NCI-H69 (cell line): ENCODE measurements at regions not wholly inside any gene's neighbourhood (a gene's known extent, or its start where the extent isn't known, plus 50 kb on each side); places are given as distances from the start of the nearest gene placed in this dataset.
"Not testable (repeated sequence)": the region's sequence is repeated elsewhere in the genome, so short reads cannot be mapped to it uniquely, and the experiment has no call there.

Experiments
- DNase-seq: peaks from one replicate; lab custom pipeline; 2025; lab: John Stamatoyannopoulos, UW

DNA sequence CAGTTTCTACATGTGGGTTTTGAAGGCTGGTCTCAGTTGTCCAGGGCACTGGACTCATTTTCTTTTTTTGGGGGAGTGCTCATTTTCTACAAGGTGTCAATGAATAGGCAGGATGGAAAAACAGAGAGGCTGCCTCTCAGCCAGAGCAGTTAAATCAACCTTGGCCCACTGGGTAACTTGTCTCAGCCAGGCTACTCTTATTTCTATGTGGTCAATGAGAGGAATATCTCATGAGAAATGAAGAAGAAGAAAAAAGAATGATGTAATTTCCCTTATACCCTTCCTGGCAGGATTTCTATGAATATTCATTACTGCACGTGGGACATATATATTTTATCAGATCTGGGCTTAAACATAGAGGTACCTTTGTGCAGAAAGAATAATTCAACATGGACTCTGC, 155.2 kb upstream of the E2F7 start:
- no peak for DNase-seq

DNA sequence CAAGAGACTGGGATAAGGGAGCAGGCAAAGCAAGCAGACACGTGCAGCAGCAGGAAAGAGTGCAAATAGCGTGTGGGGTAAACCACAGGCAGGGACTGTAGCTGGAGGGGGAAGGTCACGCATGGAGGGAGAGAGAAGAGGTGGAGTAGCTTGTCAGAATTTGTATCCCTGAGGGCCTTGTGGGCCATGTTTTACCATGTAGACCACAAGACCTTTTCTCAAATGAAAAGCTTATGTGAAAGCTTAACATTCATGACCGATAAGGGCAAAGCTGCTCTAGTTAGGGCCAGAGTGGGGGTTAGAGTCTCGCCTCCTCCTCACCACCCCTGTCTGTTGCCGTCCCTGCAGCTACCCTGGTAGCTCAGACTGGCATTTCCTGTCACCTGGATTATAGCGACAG, 152.9 kb upstream of the E2F7 start:
- DNase-seq, result no peak

DNA sequence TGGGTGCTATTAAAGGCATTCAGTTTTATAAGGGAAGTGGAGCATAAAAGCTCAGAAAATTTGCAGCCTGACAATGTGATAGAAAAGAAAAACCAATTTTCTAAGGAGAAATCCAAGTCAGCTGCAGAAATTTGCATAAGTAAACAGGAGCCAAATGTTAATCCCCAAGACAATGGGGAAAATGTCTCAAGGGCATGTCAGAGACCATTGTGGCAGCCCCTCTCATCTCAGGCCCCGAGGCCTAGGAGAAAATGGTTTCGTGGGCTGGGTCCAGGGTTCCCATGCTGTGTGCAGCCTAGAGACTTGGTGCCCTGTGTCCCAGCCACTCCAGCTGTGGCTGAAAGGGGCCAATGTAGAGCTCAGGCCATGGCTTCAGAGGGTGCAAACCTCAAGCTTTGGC, 150.8 kb upstream of the E2F7 start:
- DNase-seq, result not testable (repeated sequence)

DNA sequence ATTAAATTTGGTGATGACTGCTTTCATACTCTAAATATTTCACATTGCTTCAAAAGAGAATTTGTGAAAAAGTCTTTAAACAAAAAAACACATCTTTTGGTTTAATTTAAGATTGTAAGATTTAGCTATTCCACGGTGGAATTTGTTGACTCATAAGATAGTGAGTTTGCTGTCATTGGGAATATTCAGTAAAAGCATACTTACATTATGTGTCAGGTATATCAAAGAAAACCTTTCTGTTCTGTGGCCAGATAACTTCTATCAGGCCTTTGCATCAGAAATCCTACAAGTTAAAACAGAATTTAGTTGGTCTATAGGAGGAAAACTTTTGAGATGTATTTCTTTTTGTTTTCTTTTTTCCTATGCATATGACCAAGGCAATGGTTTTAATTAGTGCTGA, 148.8 kb upstream of the E2F7 start:
- DNase-seq, result no peak

DNA sequence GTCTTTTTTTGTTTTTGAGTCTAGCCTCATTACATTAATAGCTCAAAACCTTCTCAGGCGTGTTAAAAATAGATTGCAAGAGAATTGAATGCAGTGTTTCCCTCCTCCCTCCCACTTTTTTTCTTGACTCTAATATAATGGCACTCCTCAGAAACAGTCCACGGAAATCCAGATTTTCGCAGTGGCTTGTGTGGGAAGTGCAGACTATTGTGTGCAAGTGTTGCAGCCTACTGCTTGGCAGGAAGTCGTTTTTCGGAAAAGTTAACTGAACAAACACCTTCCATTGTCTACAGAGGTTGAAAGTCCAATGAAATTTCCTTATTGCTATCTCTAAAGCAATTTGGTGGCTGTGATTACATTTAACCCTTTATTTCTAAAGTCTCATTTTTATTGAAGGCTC, 147.9 kb upstream of the E2F7 start:
- peak; percentile 3 for DNase-seq

DNA sequence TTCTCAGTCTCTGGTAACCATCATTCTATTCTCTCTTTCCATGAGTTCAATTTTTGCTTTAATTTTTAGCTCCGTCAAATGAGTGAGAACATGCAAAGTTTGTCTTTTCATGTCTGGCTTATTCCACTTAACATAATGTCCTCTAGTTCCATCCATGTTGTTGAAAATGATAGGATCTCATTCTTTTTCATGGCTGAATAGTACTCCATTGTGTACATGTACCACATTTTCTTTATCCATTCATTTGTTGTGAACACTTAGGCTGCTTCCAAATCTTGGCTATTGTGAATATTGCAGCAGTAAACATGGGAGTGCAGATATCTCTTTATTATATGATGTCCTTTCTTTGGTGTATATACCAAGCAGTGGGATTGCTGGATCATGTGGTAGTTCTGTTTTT, 145.4 kb upstream of the E2F7 start:
- no peak for DNase-seq

DNA sequence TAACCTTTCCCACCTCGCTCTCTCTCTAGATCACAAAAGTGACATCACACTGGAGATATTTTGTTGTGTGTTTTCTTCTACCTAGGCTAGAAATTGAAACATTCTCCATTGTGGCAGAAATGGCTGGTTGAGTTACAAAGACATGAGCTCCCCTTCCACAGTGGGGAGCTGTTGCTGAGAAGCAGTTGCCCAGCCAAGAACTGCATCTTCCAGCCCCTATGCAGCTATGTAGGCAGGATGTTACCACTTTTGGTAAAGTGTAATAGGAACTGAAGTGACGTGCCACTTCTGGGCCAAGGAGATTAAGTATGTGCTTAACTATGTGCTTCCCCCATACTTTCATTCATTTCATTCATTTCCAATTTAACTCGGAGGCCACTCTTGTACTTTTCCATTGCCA, 138.7 kb upstream of the E2F7 start:
- peak; percentile 20 for DNase-seq

DNA sequence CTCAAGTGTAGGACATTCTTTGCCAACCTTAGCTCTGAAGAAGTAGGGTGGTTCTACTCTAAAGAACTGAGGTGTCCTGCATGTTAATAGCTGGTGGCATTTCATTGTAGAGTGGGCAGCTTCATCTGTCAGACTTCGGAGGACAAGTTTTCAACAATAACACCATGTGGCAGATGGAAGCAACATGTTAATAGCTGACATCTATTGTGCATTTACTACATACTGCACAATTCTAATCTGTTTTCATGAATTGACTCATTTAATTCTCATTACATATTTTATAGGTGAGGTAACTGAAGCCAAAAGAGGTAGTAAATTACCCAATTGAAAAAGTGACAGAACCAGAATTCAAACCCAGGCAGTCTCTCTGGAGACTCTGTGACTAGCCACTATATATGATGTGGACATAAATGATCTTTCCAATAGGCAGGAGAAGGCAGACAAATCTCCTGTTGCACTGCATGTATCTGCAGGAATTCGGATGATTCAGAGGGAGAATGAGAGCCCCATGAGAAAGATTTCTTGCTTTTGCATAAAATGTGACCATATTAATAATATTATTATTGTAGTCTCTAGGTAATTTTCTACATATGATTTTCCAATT, 137.2 kb upstream of the E2F7 start:
- no peak for DNase-seq

DNA sequence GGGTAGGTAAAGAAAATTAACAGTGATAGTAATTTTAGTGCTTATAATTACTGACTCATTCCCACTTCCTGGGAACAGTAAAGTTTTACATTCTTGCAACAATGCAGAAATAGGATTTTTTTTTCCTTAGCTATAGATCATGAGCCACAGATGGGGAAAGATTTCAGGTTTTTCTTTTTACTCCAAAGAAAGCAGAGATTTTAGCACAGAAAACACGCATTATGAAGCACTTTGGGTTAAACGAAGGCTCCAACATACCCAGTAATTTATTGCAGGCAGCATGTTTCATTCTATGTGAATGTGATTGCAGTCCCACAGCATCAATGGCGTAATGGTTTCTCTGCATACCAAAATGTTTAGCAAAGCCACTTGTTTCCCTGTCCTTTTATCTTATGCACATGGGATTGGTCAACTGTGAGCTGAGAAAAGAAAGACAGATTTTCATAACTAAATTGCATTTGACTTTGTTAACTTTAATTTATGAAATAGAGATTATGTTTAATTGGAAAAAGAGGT, 124.6 kb upstream of the E2F7 start:
- no peak for DNase-seq

DNA sequence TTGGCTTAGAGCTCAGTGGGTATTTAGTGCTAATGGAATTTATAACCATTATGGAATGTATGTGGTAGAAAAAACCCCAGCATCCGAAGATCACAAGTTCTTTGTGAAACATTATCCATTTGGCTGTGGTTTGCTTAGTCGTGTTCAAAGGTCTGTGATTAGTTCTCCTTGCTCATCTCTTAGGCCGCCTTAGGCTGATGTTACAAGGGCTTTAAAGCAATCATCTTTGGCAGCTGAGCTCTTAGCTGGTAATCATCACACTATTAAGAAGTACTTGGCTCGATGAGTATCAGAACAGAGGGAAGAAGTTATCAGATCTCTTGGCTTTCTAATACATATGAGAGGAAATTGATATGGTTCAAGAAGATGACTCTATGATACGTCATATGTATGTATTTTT, 124.1 kb upstream of the E2F7 start:
- DNase-seq, result no peak

DNA sequence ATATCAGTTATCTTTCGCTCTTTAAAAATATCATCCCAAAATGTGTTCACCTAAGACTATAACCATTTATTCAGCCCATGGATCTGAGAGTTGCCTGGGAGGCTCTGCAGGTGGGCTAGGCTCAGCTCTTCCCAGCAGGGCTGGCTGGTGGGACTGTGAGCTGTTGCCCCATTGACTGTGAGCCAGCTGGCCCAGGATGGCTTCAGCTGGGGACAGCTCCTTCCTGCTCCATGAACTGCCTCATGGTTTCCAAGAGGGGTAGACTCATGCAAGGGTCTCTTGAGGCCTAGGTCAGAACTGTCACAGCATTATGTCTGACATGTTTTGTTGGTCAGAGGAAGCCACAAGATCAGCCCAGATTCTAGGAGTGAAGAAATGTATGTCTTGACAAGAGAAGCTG, 114.1 kb upstream of the E2F7 start:
- no peak for DNase-seq

DNA sequence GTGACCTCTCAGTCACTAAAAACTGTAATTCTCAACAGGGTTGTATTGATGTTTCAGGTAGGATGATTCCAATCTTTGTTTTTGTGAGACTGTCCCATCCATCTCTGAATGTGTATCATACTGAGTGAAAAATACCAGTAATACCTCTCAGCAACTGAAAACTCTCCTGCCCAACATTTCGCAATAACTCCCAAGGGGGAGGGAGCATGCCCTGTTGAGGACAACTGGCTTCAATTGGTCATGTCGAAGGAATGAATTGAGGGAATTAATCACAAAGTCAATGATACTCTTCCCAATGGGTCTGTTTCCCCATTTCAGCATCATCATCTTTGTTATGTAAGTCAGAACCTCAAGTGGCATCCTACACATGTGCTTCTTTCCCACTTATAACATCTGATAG, 102.4 kb upstream of the E2F7 start:
- no peak for DNase-seq

DNA sequence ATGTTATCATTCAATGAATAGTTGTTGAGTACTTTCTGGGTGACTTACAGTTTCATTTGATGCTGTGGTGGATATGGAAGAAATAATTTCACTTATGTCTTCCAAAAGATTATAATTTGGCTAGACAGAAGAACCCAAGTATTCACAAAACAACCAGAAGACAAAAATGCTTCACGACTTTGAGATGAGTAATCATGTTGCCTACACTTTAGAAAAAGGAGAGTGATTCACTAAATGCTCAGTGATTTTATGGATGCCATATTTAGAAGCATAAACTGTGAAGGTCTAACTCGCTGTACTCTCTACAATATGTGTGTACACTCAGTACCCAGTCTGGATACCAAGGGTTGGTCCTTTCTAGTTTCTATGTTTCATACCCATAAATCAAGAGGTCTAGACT, 101.3 kb upstream of the E2F7 start:
- DNase-seq, result no peak

DNA sequence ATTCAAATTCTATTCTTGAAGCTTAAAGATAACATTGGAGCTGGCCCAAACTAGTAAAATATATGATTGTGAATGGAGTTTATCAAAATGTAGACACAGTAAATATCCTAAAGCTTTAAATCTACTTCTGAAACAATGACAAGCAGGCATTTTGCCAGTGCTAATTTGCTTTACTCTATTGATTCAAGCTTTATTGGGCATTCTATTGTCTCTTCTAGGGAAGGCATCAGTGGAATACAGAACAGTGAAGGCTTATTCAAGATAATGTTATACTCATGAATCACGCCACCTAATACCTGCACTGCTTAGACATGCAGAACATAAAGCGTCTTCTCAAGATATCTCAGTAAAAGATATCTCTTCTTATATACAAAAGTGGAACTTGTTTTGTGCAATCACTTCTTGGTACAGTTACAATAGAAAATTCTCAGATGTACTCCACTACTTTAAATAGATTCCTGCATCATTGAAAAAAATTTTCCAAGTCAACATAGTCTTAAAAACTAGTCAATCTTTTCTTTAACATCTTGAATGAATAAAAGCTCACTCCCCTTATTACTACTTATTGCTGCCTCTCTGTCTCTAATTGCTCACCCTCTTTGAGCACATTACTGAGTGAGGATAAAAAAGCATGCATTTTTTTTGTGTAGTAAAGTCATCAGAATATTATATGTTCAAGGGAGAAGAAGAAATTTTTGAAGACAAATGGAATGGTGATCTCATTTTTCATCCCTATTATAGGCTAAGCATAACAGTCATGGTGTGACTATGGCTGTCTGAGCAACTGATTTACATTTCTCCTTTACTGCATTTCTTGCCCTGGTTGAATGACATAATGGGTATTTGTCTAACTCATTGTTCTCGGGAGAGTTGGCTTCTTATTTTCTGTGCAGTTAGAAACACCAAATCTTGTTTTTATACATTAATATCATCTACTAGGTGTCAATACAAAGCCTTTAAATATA, 98.0 kb upstream of the E2F7 start:
- peak; percentile 8 for DNase-seq

DNA sequence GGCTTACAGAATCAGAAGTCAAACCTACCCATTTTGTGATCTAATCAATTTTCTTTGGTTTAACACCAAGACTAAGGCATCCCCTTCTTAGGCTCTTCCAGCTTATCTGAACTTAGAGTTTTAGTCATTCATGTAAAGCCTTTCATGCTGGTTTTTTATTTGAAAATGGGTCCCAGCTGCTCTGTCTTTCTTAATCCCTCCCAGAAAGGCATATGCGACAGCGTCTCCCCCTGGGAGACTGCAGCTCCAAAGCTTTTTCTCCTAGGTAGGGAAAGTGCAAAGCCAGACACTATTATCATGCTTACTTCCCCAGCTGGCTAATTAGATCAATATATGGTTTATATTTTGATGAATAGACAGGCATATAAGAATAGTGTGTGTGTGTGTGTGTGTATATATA, 96.6 kb upstream of the E2F7 start:
- DNase-seq, result peak; percentile 42

DNA sequence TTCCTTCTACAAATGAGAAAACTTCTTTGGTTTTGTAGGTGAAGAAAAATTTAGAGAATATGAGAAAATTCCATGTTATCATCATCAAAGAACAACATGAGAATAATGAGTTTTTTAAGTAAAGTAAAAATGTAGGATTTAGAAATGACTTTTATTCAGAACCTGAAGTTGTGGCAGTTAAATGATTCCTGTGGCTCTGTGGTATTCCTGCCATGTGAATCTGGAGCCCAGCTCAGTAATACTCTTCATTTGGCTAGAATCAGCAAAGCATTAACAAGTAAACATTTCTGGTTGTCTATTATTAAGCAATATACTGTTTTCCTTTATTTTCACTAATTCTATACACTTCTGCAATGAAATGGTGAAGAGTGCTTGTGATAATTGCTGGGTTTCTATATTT, 95.6 kb upstream of the E2F7 start:
- no peak for DNase-seq

DNA sequence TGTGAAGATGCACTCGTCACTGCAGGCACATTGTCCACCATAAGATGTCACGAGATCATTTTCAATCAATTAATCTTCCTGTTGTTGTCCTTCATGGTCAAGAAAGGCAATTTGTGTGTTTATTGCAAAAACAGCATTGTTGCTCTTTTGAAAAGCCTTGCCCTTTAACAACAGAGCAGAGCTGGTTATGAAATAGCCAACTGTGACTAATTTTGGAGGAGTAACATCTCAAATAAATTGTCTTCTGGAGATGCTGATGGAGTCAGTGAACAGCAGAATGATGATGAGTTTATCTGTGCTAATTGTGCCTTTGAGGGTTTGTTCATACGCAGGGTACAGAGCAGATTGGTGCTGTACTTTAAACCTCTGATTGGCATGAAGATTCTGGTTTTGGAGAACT, 88.3 kb upstream of the E2F7 start:
- DNase-seq, result no peak

DNA sequence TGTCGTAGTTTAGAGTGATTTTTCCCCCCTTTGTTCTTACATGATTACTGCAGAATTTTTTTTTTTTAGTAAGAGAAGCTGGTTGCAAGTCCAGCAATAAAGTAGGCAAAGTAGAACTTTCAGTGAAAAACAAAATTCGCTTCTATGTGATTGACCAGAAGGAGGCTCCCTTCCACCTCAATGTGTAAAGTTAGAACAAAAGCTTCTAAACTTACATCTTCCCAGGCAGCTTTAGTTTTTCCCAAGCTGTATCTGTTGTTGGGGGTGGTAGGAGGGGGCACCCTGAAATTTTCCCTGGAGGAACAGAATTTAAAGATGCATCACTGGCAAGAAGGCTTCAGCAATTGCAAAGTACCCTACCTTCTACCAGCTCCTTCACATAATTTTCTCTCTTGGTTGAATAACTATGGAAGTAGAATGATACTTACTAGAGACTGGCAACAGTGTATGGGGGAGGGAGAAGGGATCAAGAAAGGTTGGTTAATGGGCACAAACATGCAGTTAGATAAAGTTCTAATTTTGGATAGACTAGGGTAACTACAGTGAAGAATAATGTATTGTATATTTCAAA, 87.3 kb upstream of the E2F7 start:
- DNase-seq, result peak; percentile 23

DNA sequence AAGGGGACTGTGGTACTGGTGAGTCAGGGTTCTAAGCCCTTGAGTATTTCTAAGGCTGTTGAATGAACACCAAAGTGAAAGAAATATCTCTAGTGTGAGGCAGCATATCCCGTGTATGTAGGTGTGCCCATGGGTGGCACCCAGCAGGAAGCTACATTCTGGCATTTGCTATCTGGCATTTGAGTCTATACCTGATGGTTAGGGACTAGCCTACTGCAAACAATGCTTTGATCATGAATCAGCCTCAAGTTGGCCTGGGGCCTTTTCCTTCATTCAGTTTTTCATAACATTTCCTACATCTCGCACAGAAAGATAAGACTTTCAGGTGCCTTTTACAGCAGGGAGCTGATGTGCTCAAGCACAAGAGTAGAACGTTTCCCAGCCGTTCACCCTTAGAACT, 85.7 kb upstream of the E2F7 start:
- peak; percentile 7 for DNase-seq

DNA sequence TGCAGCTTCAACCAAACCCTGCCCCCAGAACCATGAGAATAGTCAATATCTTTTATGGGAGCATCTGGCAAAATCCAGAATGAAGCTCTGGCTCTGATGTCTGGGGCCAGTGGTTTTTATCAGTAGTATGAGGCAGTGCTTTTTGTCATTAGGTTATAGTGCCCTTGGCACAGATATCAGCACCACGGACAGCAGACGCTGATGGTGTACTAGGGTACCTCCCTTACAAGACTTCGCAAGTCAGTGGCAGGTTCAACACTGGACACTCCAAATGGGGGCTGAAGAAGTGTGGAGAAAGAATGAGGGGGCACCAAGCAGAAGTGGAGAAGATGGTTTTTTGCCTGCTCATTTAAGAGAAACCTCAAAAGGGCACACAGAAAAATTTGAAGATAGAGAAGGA, 68.2 kb upstream of the E2F7 start:
- DNase-seq, result no peak

DNA sequence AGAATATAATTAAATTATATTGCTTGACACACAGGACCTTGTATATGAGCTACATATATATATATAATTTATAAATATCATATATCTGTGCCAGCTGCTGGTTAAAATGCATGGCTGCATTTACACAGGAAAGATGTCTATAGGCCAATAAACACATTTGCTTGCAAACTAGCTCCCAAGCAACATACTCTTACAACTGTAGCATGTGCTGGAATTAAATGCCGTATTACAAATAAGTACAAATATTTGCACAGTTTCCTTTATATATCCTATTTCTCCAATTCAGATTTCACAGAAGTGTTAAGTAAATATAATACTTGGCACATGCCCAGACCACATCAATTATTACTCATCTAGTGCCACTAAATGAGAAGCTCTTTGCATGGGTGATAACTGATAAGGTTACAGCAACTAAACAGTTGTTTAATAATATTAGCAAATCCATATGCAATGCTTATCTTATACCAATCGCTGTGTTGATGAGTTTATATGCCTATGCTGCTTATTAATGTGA, 66.7 kb upstream of the E2F7 start:
- DNase-seq, result peak; percentile 27

DNA sequence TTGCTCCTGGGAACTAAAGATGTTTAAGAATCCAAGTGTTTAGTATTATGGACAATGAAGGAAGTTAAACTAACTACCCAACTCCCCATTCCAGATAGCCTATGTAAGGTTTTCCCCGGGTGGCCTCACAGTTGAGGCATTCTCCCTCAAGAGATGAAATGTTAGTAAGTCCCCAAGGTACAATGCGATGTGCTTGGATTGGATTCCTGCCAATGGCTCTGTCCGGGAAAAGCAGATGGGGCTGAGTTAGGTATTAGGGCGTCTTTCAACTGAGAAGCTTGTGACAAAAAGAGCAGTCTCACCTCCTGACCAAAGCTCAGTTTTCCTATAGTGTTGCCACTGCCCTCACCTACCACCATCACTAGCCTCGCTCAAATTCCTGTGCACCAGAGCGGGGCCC, 64.8 kb upstream of the E2F7 start:
- DNase-seq, result peak; percentile 32

DNA sequence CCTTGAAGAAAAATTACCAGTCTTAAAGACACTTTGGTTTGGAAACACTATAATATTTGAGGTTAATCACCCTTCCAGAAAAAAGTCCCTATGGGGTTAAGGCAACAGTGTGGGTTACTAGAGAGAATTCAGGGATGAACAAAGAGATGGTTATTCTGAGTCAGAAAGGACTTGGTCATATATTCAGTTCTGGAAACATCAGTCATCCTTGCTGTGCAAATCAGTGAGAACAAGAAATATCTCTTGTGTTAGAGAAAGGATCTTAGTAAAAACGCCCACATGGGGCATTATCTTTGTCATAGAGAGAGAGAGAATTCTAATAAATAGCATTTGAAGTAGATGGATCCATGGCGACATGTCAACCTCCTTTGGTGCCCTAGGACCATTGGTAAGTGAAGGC, 59.4 kb upstream of the E2F7 start:
- no peak for DNase-seq
